ENCODE measurements at regions not wholly inside any gene's neighbourhood (a gene's known extent, or its start where the extent isn't known, plus 50 kb on each side); places are given as distances from the start of the nearest gene placed in this dataset.
"Not testable (repeated sequence)": the region's sequence is repeated elsewhere in the genome, so short reads cannot be mapped to it uniquely, and the experiment has no call there.

GRCh38 chr14:106348873-106349540 is 822.6 kb downstream of the TMEM121 start:
- H3K4me1 ChIP-seq; H3K36me3 ChIP-seq; H3K27ac ChIP-seq; FAIRE-seq; intact Hi-C loops (cut with DNase I); H3K4me3 ChIP-seq; H3K9me3 ChIP-seq: not testable (repeated sequence)
- peaks cover 0 to 42% (median 2%) of the 10 kb centered on the region in 4 donors for H3K27me3 ChIP-seq
- ATAC-seq (peak in 2 of 4 donors; percentile 54 to 64), DNase-seq (peak; percentile 28 to 93 (median 62))
- TF ChIP-seq CTCF (IDR thresholded peaks at IDR 0.05), result peak; percentile 27 to 84 (median 44)
- WGBS, 2 donors, result 21 to 38% methylated on average over 7 to 18 of the region's 18 CpGs

GRCh38 chr14:106349678-106350457 is 823.5 kb downstream of the TMEM121 start:
- DNase-seq; ATAC-seq; H3K36me3 ChIP-seq; FAIRE-seq; H3K4me3 ChIP-seq; H3K27ac ChIP-seq; H3K4me1 ChIP-seq; H3K9me3 ChIP-seq; intact Hi-C loops (cut with DNase I): not testable (repeated sequence)
- 55 to 58% methylated on average over 7 of the region's 7 CpGs for whole genome bisulfite sequencing, 2 donors
- H3K27me3 ChIP-seq, result peaks cover 0 to 39% (median 2%) of the 10 kb centered on the region in 4 donors

- not testable (repeated sequence) for FAIRE-seq
Measured at GRCh38 chr14:106355007-106355791, 828.8 kb downstream of the TMEM121 start.

GRCh38 chr14:106355881-106356642 is 829.7 kb downstream of the TMEM121 start:
- H3K27me3 ChIP-seq, result peaks cover 0 to 19% (median 0%) of the 10 kb centered on the region in 4 donors
- H3K9me3 ChIP-seq; intact Hi-C loops (cut with DNase I); H3K27ac ChIP-seq; ATAC-seq; H3K4me3 ChIP-seq; H3K4me1 ChIP-seq; H3K36me3 ChIP-seq; FAIRE-seq; DNase-seq: not testable (repeated sequence)
- 33 to 41% methylated on average over 6 of the region's 6 CpGs for WGBS, 2 donors

More at GRCh38 chr14:106355007-106355791, 828.8 kb downstream of the TMEM121 start:
- H3K4me3 ChIP-seq; DNase-seq; H3K27ac ChIP-seq; H3K36me3 ChIP-seq; H3K9me3 ChIP-seq; intact Hi-C loops (cut with DNase I); ATAC-seq; H3K4me1 ChIP-seq: not testable (repeated sequence)
- 25 to 26% methylated on average over 6 to 7 of the region's 8 CpGs for WGBS, 2 donors
- peaks cover 0 to 19% (median 0%) of the 10 kb centered on the region in 4 donors for H3K27me3 ChIP-seq

GRCh38 chr14:106356643-106356930 is 830.2 kb downstream of the TMEM121 start:
- H3K4me1 ChIP-seq; FAIRE-seq; H3K4me3 ChIP-seq; DNase-seq; H3K36me3 ChIP-seq; intact Hi-C loops (cut with DNase I); H3K27ac ChIP-seq; H3K9me3 ChIP-seq: not testable (repeated sequence)
- ATAC-seq, result peak in 1 of 4 donors; percentile 22
- WGBS, 2 donors, result 19 to 20% methylated on average over 2 of the region's 2 CpGs
- peaks cover 0 to 19% (median 0%) of the 10 kb centered on the region in 4 donors for H3K27me3 ChIP-seq

- H3K27ac ChIP-seq; intact Hi-C loops (cut with DNase I): not testable (repeated sequence)
- WGBS, 2 donors, result 34 to 39% methylated on average over 17 of the region's 17 CpGs
Measured at GRCh38 chr14:106359157-106359887, 832.9 kb downstream of the TMEM121 start.

GRCh38 chr14:106365371-106365770 is 839.0 kb downstream of the TMEM121 start:
- H3K27ac ChIP-seq; H3K27me3 ChIP-seq; intact Hi-C loops (cut with DNase I); H3K4me3 ChIP-seq; H3K4me1 ChIP-seq; ATAC-seq; DNase-seq; H3K9me3 ChIP-seq; FAIRE-seq; H3K36me3 ChIP-seq: not testable (repeated sequence)
- WGBS, 2 donors, result 29 to 39% methylated on average over 2 of the region's 4 CpGs

More at GRCh38 chr14:106359157-106359887, 832.9 kb downstream of the TMEM121 start:
- peak in 1 of 6 donors; percentile 36 for DNase-seq
- H3K27me3 ChIP-seq, result peaks cover 0 to 19% (median 0%) of the 10 kb centered on the region in 4 donors
- not testable (repeated sequence) for H3K4me3 ChIP-seq, H3K9me3 ChIP-seq, ATAC-seq, H3K36me3 ChIP-seq, H3K4me1 ChIP-seq, FAIRE-seq

- H3K36me3 ChIP-seq; H3K27me3 ChIP-seq; H3K4me1 ChIP-seq; H3K27ac ChIP-seq; FAIRE-seq; intact Hi-C loops (cut with DNase I); ATAC-seq; DNase-seq; H3K4me3 ChIP-seq; H3K9me3 ChIP-seq: not testable (repeated sequence)
- WGBS, 2 donors, result 28 to 43% methylated on average over 4 of the region's 5 CpGs
Measured at GRCh38 chr14:106365894-106366293, 839.5 kb downstream of the TMEM121 start.

- not testable (repeated sequence) for H3K27me3 ChIP-seq, ATAC-seq
- WGBS, 2 donors, result 22 to 29% methylated on average over 1 of the region's 1 CpG
Measured at GRCh38 chr14:106366971-106367370, 840.6 kb downstream of the TMEM121 start.

More at GRCh38 chr14:106366971-106367370, 840.6 kb downstream of the TMEM121 start:
- H3K9me3 ChIP-seq; H3K4me3 ChIP-seq; DNase-seq; intact Hi-C loops (cut with DNase I); H3K4me1 ChIP-seq; H3K36me3 ChIP-seq; H3K27ac ChIP-seq; FAIRE-seq: not testable (repeated sequence)
